Stimulated activated CD4-positive, alpha-beta T cell treated with anti-CD3 and anti-CD28 coated beads, Interleukin-2, amount 100 ng/mL, for 48 hours (primary cell): ENCODE measurements at regions not wholly inside any gene's neighbourhood (a gene's known extent, or its start where the extent isn't known, plus 50 kb on each side); places are given as distances from the start of the nearest gene placed in this dataset.
"Not testable (repeated sequence)": the region's sequence is repeated elsewhere in the genome, so short reads cannot be mapped to it uniquely, and the experiment has no call there.

Experiments used
- DNase-seq, 2 donors: peaks; one replicate each; pipeline ENCODE4 v3.0.0-alpha.2; 2020

DNA sequence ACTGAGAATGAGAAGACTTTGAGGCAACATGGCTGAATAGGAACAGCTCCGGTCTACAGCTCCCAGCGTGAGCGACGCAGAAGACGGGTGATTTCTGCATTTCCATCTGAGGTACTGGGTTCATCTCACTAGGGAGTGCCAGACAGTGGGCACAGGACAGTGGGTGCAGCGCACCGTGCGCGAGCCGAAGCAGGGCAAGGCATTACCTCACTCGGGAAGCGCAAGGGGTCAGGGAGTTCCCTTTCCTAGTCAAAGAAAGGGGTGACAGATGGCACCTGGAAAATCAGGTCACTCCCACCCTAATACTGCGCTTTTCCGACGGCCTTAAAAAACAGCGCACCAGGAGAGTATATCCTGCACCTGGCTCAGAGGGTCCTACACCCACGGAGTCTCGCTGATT is 829.9 kb downstream of the GLUD2 start:
- DNase-seq, result not testable (repeated sequence)

DNA sequence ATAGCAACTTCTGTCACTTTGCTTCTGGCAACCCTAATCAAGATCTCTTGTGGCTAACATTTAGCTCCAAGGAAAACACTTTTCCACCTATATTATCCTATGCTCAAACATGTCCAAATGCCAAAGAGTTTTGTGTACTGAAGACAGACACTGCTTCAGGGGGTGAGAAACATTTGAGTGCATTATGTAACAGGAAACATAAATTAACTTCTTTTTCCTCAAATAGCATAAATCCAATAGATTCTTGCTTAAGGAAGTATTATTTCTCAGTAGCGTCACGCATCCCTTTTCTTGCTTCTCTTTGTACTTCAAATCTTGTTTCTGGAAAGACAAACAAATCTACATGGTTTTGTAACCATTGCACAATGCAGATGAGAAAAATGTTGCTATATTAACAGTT is 839.1 kb downstream of the GLUD2 start:
- DNase-seq, result no peak

DNA sequence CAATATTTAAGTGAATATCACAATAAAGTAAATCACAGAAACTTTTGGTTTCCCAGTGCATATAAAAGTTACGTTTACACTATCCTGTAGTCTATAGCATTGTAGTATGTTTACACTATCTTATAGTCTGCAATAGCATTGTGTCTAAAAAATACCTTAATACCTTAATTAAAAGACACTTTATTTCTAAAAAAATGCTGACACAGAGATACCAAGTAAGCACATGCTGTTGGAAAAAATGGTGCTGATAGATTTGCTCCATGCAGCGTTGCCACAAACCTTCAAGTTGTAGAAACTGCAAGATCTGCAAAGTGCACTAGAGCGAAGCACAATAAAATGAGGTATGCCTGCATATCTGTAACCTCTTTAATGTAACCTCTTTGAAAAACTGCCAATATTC is 847.3 kb downstream of the GLUD2 start:
- DNase-seq, result no peak

DNA sequence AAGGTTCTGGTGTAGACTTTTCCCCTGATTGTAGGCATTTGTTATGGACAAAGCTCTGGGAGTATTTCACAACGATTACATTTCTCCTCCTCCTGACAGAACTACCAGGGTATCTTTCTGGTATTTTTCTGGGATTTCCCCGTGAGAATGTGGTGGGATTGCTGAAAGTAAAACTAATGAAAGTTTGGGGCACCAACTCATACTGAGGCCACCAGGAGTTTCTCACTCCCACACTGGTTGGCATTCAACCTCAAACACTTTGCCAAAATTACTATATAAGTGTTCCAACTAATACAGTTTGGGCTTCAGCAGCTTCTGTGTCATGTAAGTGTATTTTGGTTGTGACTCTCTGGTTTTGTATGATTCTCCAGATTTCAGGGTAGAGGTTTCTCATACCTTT is 855.1 kb downstream of the GLUD2 start:
- no peak for DNase-seq

DNA sequence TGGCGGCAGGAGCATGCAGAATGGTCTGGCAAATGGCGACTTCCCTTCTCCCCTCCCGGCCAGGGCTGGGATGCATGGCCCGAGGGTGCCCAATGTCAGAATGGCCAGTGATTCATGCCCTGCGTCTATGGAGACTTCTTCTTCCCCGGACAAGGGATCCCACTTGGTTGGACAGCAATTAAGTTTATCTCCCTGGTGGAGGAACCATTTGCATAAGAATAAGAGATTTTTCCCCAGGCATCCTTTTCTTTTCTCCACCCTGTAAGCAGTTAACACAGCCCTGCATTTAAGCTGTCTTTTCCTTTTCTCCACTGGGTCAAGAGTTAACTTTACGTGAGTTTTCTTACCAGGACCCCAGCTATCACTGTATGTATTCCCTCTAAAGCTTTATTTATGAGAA is 856.6 kb downstream of the GLUD2 start:
- no peak for DNase-seq

DNA sequence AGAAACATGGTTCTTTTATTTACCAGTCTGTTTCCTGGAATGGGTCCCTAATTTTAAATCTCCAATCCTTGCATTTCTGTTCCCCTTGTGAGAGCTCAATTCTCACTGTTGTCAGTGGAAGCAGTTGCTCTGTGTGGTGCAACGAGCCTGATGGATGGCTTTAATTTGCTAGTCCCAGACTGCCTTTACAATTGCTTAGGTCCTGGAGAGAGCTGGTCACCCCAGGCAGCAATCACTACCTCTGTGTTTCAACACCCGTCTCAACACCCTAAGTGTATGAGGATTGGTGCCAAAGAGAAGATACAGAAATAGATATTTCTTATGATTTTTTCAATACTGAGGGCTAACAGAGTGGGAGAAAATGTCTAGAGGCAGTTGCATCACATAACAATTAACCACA is 873.8 kb downstream of the GLUD2 start:
- no peak for DNase-seq

DNA sequence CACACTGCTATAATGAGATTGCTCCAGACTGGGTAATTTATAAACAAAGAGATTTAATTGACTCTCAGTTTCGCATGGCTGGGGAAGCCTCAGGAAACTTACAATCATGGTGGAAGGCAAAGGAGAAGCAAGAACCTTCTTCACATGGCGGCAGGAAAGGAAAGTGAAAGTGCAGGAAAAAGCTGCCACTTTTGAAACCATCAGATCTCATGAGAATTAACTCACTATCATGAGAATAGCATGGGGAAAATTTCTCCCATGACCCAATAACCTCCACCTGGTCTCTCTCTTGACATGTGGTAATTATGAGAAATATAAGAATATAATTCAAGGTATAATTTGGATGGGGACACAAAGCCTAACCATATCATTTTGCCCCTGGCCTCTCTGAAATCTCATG is 884.2 kb downstream of the GLUD2 start:
- no peak for DNase-seq

DNA sequence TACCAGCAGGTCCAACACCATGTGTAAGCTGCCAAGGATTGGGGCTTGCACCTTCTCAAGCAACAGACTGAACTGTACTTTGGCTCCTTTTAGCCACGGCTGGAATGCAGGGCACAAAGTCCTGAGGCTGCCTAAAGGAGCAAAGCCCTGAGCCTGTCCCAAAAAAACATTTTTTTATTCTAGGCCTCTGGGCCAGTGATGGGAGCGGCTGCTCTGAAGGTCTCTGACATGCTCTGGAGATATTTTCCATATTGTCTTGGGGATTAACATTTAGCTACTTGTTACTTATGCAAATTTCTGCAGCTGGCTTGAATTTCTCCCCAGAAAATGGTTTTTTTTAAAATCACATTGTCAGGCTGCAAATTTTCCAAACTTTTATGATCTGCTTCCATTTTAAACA is 885.3 kb downstream of the GLUD2 start:
- DNase-seq, result no peak

DNA sequence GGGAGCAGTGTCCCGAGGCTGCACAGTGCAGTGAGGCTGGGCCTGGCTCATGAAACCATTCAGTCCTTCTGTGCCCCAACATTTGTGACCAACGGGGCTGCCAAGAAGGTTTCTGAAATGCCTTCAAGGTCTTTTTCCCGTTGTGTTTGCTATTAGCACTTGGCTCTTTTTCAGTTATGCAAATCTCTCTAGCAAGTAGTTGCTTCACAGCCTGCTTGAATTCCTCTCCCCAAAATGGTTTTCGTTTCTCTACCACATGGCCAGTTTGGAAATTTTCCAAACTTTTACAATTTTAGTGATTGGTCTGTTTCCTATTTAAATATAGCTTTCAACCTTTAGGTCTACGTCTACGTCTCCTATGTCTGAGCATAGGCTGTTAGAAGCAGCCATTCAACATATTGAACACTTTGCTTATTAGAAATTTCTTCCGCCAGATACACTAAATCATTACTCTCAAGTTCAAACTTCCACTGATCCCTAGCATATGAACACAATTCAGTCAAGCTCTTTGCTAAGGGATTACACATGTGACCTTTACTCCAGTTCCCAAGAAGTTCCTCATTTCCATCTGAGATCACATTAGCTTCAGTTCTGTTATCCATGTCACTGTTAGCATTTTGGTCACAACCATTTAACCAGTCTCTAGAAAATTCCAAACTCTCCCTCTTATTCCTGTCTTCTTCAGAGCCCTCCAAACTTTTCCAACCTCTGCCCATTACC is 901.8 kb downstream of the GLUD2 start:
- no peak for DNase-seq

DNA sequence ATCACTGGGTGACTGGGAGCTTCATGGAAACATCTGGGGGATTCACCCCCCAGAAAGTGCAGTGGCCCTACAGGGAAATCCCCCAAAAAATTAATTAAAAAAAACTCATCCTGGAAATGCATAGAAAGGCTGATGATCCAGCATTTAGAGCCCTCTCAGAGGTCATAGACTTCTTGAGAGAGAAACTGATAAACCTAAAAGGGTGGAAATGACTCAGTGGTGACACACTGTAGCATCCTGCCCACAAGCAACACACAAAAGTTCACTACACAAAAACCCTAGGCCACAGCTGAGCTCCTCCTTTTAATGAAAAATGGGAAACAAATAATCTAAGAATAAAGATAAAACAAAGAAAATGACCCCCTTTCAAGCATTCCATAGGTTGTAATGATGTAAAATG is 911.5 kb downstream of the GLUD2 start:
- no peak for DNase-seq

DNA sequence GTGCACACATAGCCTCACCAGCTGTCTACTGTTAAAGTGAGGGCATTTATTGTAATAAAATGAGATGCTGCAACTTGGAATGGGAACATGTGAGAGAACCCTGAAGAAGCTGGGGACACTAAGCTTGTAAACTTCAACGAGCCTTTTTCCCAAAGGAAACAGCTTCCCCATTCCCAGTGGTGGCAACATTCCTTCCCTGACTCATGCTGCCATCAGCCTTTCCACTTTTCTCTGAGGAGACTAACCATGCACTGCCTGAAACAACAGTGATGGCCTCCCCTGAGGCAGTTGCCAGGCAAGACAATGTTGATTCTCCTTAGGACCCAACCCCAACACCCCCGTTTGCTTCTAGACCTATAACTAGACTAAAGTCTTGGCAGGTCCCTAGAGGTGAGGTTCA is 928.3 kb downstream of the GLUD2 start:
- no peak for DNase-seq

DNA sequence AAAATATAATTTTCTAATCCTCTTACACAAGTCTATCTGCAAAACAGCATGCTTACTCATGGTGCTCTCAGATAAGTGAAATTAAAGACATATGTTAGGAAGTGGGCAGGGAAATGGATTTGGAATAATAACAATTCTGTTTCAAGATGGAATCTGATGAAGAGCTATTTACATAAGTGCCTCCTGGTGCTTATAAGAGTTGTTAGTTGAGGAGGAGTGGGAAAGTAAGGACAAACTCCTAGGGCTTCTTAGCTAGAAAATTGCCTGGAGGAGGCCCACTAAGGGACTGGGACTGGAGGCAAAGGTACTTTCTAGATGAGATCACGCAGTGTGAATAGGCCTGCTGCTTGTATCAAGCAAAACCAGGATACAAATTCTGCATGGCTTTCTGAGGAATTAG is 939.8 kb downstream of the GLUD2 start:
- no peak for DNase-seq

DNA sequence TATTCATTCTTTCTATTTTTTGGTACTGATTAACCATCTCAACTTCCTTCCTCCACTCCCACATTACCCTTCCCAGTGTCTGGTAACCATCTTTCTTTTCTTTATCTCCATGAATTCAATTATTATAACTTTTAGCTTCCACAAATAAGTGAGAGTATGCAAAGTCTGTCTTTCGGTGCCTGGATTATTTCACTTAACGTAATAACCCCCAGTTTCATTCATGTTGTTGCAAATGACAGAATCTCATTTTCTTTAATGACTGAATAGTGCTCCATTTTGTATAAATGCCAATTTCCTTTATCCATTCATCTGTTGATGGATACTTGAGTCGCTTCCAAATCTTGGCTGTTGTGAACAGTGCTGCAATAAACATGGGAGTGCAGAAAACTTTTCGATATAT is 940.4 kb downstream of the GLUD2 start:
- DNase-seq, result no peak

DNA sequence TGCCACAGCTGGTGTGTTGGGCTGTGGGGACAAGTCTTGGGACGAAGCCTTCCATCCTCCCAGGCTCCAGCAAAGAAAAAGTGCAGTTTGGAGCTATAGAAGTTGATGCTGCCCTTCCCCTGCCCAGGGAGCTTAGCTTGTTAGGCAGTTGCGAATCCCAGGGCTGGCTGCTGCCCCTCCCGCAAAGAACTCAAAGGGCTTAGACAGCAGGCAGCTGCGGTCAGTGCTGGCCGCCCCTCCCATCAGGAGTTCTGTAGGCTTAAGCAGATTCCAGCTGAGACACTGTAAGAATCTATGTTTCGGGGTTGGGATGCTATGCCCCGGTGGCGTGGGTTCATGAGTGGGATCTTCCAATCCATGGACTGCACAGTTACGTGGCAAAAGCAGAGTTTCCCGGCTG is 956.7 kb downstream of the GLUD2 start:
- no peak for DNase-seq

DNA sequence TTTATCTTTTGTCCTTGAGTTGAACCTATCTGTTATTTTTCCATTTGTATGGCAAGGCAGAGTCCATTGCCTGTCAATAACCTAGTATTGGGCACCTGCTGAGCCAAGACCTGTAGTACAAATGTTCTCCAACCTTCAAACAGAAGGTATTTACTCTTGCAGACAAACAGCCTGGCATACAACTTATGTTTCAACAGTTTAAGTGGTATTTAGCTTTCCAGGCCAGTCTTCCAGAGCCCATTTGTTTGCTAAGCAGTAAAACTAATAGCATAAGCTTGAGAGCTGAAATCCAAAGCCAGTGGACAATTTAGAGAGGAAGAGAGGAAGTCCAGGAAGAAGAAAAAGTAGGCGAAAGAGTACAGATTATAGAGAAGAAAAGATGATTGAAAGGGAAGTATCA is 979.3 kb downstream of the GLUD2 start:
- no peak for DNase-seq

DNA sequence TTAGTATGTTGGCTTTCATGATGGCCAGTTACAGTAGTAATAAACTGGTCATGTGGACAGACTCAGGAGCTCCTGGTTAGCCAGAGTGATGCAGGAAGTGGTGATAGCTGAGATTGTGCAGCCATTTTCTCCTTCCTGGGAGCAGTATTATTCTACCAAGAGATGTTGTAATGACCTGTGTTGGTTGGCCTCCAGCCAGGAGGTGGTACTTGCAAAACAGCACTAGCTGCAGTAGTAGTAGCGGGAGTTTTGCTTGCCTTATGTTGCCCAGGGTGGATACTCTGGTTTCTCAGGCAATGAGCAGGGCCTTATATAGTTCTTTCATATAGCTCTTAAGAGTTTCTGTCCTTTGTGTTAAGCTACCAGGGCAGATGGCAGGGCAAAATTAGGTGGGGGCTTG is 998.8 kb downstream of the GLUD2 start:
- DNase-seq, result no peak

DNA sequence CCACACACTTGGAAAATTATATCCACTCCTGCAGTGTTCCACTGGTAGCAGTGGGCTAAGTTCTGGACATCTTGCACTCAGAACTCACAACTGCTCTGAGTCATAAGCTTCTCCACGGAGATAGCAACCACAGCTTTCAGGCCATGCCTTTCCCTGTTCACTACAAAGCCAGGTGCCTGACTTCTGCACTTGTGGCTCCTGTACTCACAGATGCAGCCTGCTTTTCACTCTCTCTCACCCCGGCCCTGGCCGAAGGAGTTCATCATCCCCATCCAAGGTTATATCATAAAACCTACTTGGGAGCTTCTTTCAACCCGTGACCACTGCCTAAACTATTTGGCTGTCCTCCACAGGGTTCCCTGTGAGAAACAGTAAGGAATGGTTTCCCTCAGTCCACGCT is 999.4 kb downstream of the GLUD2 start:
- DNase-seq, result no peak

DNA sequence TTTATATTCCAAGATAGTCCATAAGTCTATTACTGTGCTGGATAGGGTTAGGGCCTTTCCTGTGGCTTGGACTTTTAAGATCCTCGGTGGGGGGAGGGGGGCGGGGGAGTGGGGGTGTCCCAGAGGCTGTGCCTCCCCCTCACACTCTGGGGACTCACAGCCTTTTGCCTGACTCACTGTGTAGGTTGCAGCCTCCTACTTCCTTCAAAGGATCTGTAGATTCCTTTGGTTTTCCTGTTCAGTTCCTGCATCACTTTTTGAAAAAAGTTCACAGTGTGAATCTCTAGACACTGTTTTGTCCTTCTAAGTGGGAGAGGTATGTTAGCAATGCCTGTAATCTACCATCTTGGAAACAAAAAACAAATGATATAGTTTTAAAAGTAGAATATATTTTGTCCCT is 999.9 kb downstream of the GLUD2 start:
- no peak for DNase-seq

DNA sequence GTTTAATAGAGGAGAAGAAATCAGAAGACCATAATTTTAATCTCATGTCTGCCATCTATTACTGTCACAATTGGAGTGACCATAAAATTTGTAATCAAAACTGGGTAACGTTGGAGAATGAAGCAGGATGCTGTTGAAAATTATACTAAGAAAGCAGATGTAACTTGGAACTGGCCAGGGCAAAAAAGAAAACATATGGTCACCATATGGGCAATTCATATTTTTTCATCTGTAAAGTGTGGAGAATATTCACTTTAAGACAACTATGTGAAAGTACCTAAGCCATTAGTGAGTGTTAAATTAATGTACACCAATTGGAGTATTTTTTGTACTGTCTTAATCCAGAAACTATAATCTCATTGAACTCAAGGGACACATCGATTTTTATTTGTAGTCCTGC is 1008.0 kb downstream of the GLUD2 start:
- DNase-seq, result no peak

DNA sequence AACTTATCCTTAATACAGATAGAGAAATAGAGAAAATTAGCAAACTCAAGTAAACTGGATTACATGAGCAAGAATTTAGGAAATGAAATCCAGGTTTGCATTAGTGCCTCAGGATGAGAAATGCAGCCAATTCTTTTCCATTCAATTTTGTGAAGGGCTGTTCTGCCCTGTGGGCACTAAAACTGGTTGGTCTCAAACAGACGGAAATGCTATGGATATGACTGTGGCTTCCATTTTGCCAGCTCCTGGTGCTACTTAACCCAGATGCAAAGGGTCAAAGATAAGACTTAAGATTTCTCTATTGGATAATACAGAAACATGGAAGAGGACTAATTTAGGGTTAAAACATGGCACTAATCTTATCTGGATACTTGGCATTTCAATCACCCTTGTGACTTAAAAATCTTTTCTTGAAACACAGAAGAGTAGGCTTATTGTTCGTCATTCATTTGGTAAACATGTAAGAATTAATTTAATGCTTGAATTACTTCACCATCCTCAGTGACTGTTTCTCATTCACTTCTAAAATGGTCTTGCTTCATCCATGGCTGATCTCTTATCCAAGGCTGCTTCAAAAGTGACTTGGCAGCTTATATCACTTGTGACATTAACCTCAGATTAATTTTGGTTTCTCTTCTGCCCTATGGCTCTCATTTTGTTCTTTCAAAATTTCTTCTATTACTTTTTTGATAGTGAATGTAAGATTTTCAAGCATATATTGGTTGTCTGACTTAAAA is 1008.7 kb downstream of the GLUD2 start:
- no peak for DNase-seq

DNA sequence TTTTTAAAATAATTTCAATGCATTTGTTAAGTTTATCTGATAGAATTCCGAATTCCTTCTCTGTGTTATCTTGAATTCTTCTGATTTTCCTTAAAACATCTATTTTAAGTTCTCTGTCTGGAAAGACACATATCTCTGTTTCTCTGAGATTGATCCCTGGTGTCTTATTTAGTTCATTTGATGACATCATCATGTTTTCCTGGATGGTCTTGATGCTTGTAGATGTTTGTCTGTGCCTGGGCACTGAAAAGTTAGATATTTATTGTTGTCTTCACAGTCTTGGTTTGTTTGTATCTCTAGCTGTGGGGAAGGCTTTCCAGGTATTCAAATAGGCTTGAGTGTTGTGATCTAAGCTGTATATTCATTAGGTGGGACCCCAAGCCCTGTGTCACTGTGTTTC is 1028.8 kb downstream of the GLUD2 start:
- DNase-seq, result no peak

DNA sequence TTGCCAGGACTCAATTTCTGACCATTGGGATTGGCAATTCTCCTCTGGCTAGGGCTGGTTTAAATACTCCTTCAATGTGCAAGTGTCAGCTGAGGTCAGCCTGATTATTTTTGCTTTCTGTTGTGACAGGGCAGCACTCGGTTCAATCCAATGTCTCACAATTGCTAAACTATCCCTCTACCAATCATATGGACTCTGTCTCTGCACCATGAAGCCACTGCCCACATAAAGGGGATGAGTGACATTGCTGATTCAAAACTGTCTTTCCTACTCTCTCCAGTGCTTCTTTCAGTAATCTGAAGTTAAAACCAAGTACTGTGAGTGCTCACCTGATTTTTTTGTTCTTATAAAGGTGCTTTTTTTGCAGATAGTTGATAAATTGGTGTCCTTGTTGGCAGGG is 1030.7 kb downstream of the GLUD2 start:
- no peak for DNase-seq

DNA sequence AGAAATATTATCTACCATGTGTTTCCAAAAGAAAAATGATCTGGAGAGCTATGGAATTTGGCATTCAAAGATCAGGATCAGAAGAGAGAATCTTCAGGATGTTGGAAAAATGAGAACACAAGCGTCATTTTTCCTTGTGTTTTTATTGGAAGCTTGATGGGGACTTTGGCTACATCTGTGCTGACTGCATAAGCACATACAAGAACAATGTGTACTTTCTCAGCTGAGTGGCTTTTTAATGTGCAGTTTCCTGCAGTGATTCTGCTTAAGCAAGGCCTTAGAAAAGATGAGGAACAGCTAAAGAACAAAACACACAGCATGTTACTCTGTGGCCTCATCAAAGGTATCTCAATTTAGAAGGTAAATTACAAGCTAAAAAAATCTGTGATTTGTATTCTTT is 1039.9 kb downstream of the GLUD2 start:
- no peak for DNase-seq

DNA sequence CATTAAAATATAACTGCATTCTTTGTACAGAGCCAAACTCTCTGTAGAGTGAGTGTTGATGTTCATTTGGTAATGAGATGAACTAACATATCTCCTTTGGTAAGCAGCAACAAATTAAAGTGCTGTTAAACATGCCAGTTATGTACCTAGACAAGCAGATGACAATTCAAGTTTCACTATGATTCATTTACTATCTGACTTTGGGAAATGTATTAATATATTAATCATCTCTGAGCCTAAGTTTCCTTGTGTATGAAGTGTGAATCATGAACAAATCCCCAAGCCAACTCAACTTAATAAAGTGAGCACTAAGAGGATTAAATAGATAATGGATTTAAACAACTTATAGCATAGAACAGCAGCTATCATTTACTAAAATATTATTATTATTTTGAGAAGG is 1044.2 kb downstream of the GLUD2 start:
- no peak for DNase-seq

DNA sequence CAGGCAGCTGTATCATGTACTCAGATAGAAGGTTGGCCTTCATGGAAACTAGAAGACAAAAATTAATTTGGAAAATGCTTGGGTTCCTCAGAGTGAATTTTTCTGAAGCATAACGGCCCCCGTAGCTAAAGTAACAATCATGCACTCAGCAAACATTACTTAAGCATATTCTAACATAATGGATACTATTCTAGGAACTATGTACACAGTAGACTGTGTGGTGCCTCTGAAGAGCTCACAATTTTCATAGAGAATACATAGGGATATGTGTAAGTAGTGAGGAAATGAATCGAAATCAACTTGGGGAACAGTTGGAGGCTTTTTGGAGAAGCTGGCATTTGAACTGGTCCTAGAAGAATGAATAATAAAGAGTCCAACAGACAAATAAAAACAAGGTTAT is 1045.0 kb downstream of the GLUD2 start:
- no peak for DNase-seq
